ENCODE measurements at regions not wholly inside any gene's neighbourhood (a gene's known extent, or its start where the extent isn't known, plus 50 kb on each side); places are given as distances from the start of the nearest gene placed in this dataset.

- peak; percentile 51 to 90 (median 77) for TF ChIP-seq CTCF (IDR thresholded peaks at IDR 0.05 in 2 of 3, conservative IDR thresholded peaks at IDR 0.05 in 1 of 3; ENCODE audit: insufficient read depth in 2 of 3, low read depth in 1 of 3, low read length in 3 of 3)
- TF ChIP-seq ZBTB33 (CRISPR knock-in tag; IDR thresholded peaks at IDR 0.05), result no peak
- TF ChIP-seq EZH2 (IDR thresholded peaks at IDR 0.05; ENCODE audit: borderline replicate concordance, low read depth, low read length), result no peak
- TF ChIP-seq ARID1B (IDR thresholded peaks at IDR 0.05), result no peak
- TF ChIP-seq NFE2L1 (tag; IDR thresholded peaks at IDR 0.05; ENCODE audit: borderline replicate concordance, low read depth), result no peak
- no peak for TF ChIP-seq CAMTA2 (CRISPR knock-in tag; conservative IDR thresholded peaks at IDR 0.05)
- TF ChIP-seq NR2C2 (CRISPR knock-in tag; IDR thresholded peaks at IDR 0.05), result no peak
- TF ChIP-seq NR2C2 (tag; IDR thresholded peaks at IDR 0.05), result no peak
- TF ChIP-seq NFYB (IDR thresholded peaks at IDR 0.05; ENCODE audit: extremely low read depth, insufficient read length), result no peak
- TF ChIP-seq ZBTB7A (IDR thresholded peaks at IDR 0.05; ENCODE audit: borderline replicate concordance, control insufficient read depth, low read depth, low read length), result no peak
- TF ChIP-seq SIN3B (IDR thresholded peaks at IDR 0.05; ENCODE audit: low read depth), result no peak
These were observed 186.2 kb upstream of the GPR12 start for GRCh38 chr13:26946684-26947343.

Data from K562 (cell line).